RPMI8226 (cell line): ENCODE measurements at regions not wholly inside any gene's neighbourhood (a gene's known extent, or its start where the extent isn't known, plus 50 kb on each side); places are given as distances from the start of the nearest gene placed in this dataset.

Source experiments
- DNase-seq: peaks from one replicate; pipeline ENCODE4 v3.0.0-alpha.2; 2015

- no peak for DNase-seq
Measured at GRCh38 chr18:27244259-27244658, 59.2 kb upstream of the CHST9 start.

DNA sequence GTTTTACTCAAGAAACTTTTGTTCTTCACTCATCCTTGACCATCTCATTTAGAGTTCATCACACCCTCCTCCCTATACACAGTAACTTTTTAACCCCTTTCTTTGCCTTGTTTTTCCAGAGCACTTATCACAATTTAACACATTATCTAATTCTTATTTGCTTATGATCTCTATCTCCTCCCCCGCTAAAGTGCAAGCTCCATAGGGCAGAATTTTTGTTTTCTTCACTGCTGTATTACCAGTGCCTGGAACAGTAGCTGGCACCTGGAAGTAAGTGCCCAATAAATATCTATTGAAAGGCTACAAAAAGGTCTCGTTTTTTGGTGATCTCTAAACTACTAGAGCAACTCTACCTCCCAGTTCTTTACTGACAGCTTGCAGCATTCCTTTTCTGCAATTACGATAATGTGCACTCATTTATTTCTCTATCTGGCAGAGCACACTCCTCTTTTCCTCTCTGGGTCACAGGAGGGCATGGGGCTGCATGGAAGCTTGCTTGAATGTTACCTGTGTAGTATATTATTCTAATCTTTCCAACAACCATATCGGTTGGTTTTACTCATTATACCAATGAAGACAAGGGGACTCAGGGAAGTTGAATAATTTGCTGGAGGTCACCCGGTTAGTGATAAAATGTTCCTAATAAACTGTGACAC, 57.4 kb upstream of the CHST9 start:
- no peak for DNase-seq

- no peak for DNase-seq
Measured at GRCh38 chr18:27240383-27240782, 55.3 kb upstream of the CHST9 start.

GRCh38 chr18:27239669-27240068, 54.6 kb upstream of the CHST9 start:
- no peak for DNase-seq

- DNase-seq, result no peak
Measured at GRCh38 chr18:27235218-27235870, 50.2 kb upstream of the CHST9 start.
